HCT116 (cell line): ENCODE measurements at regions not wholly inside any gene's neighbourhood (a gene's known extent, or its start where the extent isn't known, plus 50 kb on each side); places are given as distances from the start of the nearest gene placed in this dataset.

Experiments used
- CTCF ChIP-seq, 3 experiments: fragments of 200-600 bp in 1 of 3; sonication (generic) in 1 of 3; IDR thresholded peaks in 2 of 3; conservative IDR thresholded peaks in 1 of 3; 2 replicates each; pipeline ENCODE4 v1.5.1; 2012 to 2017; ENCODE audit warnings: low read depth in 2 of 3, low read length in 2 of 3, antibody characterized with exemption in 1 of 3, borderline replicate concordance in 1 of 3, control low read depth in 1 of 3, mild to moderate bottlenecking in 1 of 3, mixed read lengths in 1 of 3, mixed run types in 1 of 3, moderate library complexity in 1 of 3; ENCODE audit not compliant: insufficient read depth in 1 of 3
- EZH2phosphoT487 ChIP-seq: fragments of 200-600 bp; IDR thresholded peaks from 2 replicates; pipeline ENCODE4 v1.6.1; 2018; ENCODE audit warnings: antibody characterized with exemption, borderline replicate concordance
- POLR2A ChIP-seq: IDR thresholded peaks from 2 replicates; pipeline ENCODE4 v1.7.0; 2011; ENCODE audit warnings: borderline replicate concordance; ENCODE audit not compliant: insufficient read depth, insufficient read length; ENCODE audit errors: extremely low read depth
- REST ChIP-seq: IDR thresholded peaks from 2 replicates; pipeline ENCODE4 v1.6.1; 2012; ENCODE audit warnings: low read depth
- SIN3A ChIP-seq: IDR thresholded peaks from 2 replicates; pipeline ENCODE4 v1.6.1; 2012; ENCODE audit warnings: low read depth
- ZNF274 ChIP-seq: fragments of 200-500 bp; sonication (Bioruptor generic); IDR thresholded peaks from 2 replicates; pipeline ENCODE4 v1.6.1; 2014; ENCODE audit warnings: mild to moderate bottlenecking, low read depth, low read length, inconsistent platforms

GRCh38 chr2:71277147-71277475 lies 50.2 kb upstream of the PAIP2B start:
- TF ChIP-seq SIN3A = no peak; the same call in 1 of the 2 replicates
- no peak for TF ChIP-seq CTCF (IDR thresholded peaks at IDR 0.05 in 2 of 3, conservative IDR thresholded peaks at IDR 0.05 in 1 of 3; ENCODE audit: borderline replicate concordance in 1 of 3, insufficient read depth in 1 of 3, low read depth in 2 of 3, low read length in 2 of 3)
- no peak for TF ChIP-seq EZH2phosphoT487
- no peak for TF ChIP-seq REST
- no peak for TF ChIP-seq POLR2A
- TF ChIP-seq ZNF274 = no peak
